NCI-H2107 (cell line): ENCODE measurements at regions not wholly inside any gene's neighbourhood (a gene's known extent, or its start where the extent isn't known, plus 50 kb on each side); places are given as distances from the start of the nearest gene placed in this dataset.

ENCODE experiments used
- DNase-seq: peaks from one replicate; lab custom pipeline; 2025; lab: John Stamatoyannopoulos, UW

- no peak for DNase-seq
These were observed 78.7 kb upstream of the DRD2 start for GRCh38 chr11:113553915-113554314.

GRCh38 chr11:113553235-113553634 lies 78.0 kb upstream of the DRD2 start:
- DNase-seq, result no peak

- DNase-seq, result no peak
These were observed 77.1 kb upstream of the DRD2 start for GRCh38 chr11:113552271-113552670.

- no peak for DNase-seq
These were observed 76.4 kb upstream of the DRD2 start for GRCh38 chr11:113551645-113552044.

- DNase-seq, result peak; percentile 87
These were observed 74.7 kb upstream of the DRD2 start for GRCh38 chr11:113549611-113550578.

GRCh38 chr11:113549061-113549460 lies 73.9 kb upstream of the DRD2 start:
- DNase-seq, result no peak

GRCh38 chr11:113547739-113548138 lies 72.5 kb upstream of the DRD2 start:
- DNase-seq, result no peak

GRCh38 chr11:113546757-113547507 lies 71.7 kb upstream of the DRD2 start:
- DNase-seq, result no peak

GRCh38 chr11:113542420-113542819 lies 67.2 kb upstream of the DRD2 start:
- DNase-seq, result no peak

- no peak for DNase-seq
These were observed 65.5 kb upstream of the DRD2 start for GRCh38 chr11:113540416-113541330.

GRCh38 chr11:113538451-113539412 lies 63.5 kb upstream of the DRD2 start:
- DNase-seq, result no peak

- DNase-seq, result no peak
These were observed 59.4 kb upstream of the DRD2 start for GRCh38 chr11:113534625-113535024.

- DNase-seq, result no peak
These were observed 58.2 kb upstream of the DRD2 start for GRCh38 chr11:113533425-113533698.

- peak; percentile 51 for DNase-seq
These were observed 57.7 kb upstream of the DRD2 start for GRCh38 chr11:113532697-113533424.

- DNase-seq, result no peak
These were observed 56.6 kb upstream of the DRD2 start for GRCh38 chr11:113531575-113532451.

GRCh38 chr11:113531083-113531482 lies 55.9 kb upstream of the DRD2 start:
- DNase-seq, result no peak

- DNase-seq, result no peak
These were observed 54.4 kb upstream of the DRD2 start for GRCh38 chr11:113529606-113530005.

- DNase-seq, result no peak
These were observed 53.8 kb upstream of the DRD2 start for GRCh38 chr11:113528982-113529381.

- DNase-seq, result no peak
These were observed 51.3 kb upstream of the DRD2 start for GRCh38 chr11:113526521-113526920.
